HTR-8/SVneo (cell line): ENCODE measurements at regions not wholly inside any gene's neighbourhood (a gene's known extent, or its start where the extent isn't known, plus 50 kb on each side); places are given as distances from the start of the nearest gene placed in this dataset.

Experiments
- DNase-seq: peaks from one replicate; pipeline ENCODE4 v3.0.0; 2011; ENCODE audit warnings: low spot score, mixed read lengths; ENCODE audit not compliant: insufficient read length
- FAIRE-seq: peaks from 2 replicates; lab custom pipeline; 2011; peaks lifted over from hg19 to GRCh38; lab: Jason Lieb, UNC

DNA sequence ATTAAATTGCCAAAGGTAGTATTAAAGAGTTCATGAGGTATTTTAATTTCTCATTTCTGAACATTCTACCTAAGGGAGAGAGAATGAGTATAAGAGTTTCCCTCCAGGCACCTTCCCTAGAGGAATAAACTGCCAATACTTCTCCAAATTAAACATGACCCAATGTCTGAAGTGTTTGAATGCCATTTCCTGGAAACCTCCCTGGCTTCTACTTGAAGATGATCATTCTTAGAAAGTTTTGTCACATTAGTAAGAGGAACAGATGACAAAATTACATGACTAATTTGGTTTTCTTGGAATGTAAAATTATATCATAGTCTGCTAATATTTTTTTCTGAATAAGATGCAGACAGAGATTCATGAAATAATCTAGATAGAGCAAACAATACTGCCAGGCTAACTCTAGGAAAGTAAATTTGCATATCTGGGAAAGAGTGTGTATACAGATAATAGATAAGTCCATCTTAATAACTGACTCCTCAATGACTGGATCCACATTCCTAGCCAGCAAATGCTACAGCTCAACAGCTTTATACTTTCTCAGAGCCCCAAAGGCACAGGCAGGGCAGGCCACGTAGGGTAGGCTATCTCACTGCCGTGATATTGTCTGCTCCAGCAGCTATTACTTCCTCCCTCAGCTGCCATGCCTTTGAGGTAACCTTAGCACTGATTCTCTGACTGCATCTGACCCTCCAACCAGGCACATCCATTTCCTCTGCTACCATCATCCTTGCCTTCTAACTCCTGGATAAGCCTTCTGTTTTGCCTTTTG lies 630.8 kb upstream of the PIK3C3 start:
- FAIRE-seq, result no peak
- DNase-seq, result no peak

DNA sequence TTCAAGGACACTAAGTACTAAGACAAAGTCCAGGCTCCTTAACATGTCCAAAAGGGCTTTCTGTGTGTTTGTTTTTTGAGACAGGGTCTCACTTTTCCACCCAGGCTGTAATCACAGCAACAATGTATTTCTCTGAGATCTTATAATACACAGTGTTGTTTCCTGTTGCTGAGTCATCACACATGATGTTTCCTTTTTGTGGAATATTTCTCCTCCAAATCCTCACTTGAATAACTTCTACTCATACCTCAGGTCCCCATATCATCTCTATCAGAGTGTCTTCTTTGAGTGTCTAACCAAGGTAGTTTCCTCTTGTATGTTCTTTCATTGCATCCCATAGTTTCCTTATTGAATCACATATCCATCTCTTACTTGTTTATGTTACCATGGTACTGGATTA lies 632.0 kb upstream of the PIK3C3 start:
- no peak for FAIRE-seq

GRCh38 chr18:41320100-41320499 lies 634.9 kb upstream of the PIK3C3 start:
- DNase-seq (no peak), FAIRE-seq (no peak)

More for the DNA sequence above, 632.0 kb upstream of the PIK3C3 start:
- no peak for DNase-seq

DNA sequence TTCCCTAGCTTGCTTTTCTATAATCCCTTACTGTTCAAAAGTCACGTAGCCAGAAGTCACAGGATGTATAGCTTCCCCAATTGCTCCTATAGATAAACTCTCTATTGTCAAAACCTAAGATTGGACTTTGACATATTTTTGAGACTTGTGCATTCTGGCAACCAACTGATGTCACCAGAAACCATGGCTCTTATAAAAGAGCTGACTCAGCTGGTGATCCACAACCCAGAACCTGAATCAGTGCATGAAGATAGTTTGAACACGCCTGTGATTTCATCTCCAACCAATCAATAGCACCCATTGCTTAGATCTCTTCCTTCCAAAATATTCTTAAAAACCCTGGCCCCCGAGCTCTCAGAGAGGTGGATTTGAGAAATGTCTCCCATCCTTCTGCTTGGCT lies 639.9 kb upstream of the PIK3C3 start:
- no peak for FAIRE-seq
- DNase-seq, result no peak

DNA sequence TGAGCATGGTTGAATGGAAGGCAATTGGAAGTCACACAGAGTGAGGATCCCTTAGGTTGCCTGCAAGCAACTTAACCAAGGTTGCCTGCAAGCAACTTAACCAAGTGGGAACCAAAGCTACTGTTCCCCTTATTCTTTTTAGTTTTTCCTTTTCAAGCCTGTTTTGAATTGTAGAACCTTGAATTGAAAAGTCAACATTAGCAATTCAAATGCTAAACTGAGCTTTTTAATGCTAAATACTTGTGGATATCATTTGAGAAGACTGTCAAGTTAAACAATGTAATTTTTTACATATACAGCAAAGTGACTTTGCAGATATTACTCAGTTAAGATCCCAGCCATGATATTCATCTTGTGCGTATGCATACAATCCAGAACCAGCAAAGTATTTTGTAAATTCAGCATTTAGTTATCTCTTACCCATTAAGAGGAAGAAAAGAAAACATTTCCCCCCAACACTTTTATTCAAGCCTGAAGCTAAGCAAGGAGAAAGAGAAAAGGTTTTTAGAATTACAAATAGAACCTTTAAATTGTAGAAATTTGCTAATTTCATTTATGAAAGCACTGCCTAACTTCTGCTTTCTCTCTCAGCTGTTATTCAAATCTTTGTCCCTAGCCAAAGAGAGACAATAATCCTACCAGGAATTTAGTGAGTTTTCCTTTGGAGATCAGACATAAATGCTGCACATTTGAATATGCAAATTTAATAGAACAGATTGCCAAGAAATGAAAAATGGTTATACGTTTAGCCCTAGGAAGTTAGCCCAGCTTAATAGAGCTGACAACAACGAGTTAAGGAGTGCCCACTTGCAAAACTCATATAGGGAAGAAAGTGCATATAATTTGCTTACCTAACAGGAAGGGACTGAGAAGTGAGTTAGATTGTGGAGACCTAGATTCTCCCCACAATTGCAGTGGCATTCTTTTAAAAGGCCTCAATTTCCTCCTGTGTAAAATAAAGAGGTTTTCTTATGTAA lies 643.2 kb upstream of the PIK3C3 start:
- FAIRE-seq, result no peak
- DNase-seq, result no peak

DNA sequence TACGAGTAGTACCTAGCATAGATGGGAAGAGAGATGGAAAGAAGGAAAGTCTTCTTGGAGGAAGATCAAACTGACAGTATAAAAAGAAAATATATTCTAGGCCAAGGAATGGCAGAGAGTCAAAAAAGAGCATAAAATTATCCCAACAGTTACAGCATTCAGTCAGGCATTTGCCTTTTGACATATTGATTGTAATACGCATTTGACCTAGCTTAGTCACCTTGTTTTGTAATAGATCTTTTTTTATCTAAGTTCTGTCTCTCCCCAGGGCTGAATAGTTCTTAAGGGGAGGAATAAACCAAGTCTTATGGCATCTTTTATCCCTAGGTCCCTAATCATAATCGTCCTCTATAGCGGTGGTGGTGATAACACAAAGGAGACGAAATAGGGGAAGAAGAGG lies 657.3 kb upstream of the PIK3C3 start:
- no peak for FAIRE-seq
- DNase-seq, result no peak

DNA sequence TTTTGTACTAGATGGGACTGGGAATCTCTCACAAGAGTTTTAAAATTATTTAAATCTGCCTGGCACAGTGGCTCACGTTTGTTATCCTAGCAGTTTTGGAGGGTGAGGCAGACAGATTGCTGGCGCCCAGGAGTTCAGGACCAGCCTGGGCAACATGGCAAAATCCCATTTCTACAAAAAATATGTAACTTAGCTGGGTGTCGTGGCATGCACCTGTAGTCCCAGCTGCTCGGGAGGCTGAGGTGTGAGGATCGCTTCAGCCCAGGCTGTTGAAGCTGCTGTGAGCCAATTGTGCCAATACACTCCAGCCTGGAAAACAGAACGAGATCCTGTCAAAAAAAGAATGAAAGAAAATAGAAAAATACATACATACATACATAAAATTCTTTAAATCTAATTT lies 685.7 kb upstream of the PIK3C3 start:
- no peak for DNase-seq
- FAIRE-seq, result no peak

DNA sequence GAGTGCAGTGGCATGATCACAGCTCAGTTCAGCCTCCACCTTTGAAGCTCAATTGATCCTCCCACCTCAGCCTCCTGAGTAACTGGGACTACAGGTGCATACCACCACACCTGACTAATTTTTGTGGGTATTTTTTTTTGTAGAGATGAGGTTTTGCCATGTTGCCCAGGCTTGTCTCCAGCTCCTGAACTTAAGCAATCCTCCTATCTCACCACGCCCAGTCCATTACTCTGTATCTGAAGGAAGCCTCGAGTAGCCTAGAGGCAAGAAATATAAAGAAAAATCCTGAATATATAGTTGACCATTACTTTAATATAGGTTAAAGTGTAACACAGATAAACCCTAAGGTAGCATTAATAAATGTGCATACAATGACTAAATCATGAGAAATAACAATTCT lies 686.8 kb upstream of the PIK3C3 start:
- DNase-seq (no peak), FAIRE-seq (no peak)

DNA sequence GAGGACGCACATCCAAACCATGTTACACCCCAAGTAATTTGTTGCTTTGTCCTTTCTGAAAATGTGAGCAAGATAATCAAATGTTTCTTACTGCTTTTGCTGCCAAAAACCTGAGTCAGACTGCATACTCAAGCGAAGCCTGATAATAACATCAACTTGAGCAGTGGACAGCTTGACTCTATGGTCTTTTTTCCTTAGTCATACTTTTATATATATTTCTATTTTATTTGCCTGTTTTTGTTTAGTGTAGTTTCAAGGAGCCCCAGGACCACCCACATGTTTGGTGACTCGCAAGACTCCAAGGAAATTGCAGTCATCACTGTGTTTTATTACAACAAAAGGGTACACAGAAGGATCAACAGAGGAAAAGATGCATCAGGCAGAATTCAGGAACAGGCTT lies 688.4 kb upstream of the PIK3C3 start:
- DNase-seq (no peak), FAIRE-seq (no peak)

DNA sequence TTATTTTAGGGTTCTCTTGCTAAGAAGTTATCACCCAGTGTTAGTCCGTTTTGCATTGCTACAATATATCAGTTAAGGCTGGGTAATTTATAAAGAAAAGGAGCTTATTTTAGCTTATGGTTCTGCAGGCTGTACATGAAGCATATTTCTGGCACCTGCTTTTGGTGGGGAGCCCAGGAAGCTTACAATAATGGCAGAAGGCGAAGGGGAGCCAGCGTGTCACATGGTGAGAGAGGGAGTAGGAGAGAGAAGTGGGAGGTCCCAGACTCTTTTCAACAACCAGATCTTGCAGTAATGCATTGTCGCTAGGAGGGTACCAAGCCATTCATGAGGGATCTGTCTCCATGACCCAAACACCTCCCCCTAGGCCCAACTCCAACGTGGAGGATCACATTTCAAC lies 688.8 kb upstream of the PIK3C3 start:
- DNase-seq (no peak), FAIRE-seq (no peak)

GRCh38 chr18:41265047-41265446 lies 690.0 kb upstream of the PIK3C3 start:
- no peak for FAIRE-seq
- no peak for DNase-seq

GRCh38 chr18:41263956-41264355 lies 691.1 kb upstream of the PIK3C3 start:
- FAIRE-seq (no peak), DNase-seq (no peak)

- no peak for FAIRE-seq
- DNase-seq, result no peak
These were observed 692.3 kb upstream of the PIK3C3 start for GRCh38 chr18:41262688-41263087.

- FAIRE-seq (no peak), DNase-seq (no peak)
These were observed 710.4 kb upstream of the PIK3C3 start for GRCh38 chr18:41244591-41245037.

GRCh38 chr18:41237317-41237716 lies 717.7 kb upstream of the PIK3C3 start:
- DNase-seq (no peak), FAIRE-seq (no peak)

DNA sequence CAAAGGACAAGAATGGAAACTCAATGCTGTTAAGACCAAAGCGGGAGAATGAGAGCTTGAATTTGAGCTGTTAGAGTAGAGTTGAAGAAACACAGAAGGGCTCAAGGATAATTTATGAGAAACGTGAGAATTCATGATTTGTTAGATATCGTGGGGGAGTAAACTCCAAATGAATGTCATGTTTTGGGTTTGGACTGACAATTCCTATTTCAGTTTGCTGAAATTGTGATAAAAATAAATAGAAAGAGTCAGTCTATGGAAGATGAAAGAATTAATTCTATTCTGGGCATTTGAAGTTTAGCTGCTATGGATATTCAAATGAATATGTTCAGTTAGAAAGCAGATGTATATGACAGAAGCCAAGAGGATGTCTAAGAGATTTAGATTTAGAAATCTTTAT lies 723.4 kb upstream of the PIK3C3 start:
- FAIRE-seq (no peak), DNase-seq (no peak)

DNA sequence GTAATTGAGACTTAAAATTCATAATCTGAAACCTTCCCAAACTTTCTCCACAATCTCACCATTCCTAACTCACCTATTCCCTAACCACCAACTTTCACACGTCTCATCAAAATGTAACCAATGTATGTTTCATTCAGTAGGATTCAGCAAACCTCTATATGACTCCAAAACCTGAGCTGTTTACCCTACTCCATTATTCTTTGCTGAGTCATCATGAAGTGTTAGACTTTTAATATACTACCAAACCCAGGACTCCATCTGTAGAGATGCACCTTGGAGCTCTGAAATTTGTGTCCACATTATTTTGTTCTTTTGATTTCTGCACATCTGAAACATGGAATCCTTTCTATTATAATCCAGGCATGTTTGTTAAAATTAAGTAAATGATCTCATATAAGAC lies 727.0 kb upstream of the PIK3C3 start:
- FAIRE-seq (no peak), DNase-seq (no peak)

DNA sequence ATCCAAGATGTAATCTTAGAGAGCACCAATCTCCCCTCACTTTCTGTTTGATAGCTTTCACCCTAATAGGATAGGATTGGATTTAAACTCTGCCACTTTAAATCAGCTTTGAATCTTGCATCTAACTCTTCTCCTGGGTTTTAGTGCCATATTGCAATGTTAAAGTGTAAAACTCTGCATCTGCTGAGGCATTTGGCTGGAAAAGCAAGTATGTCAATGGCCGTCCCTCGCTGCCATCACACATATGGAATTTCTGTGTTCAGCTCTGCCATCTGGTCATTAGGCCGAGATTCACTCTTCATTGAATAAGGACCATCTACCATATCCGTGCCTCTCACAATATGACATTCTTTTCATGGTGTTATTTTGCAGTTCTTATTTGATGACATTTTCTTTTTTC lies 728.1 kb upstream of the PIK3C3 start:
- FAIRE-seq (no peak), DNase-seq (no peak)

GRCh38 chr18:41226186-41226585 lies 728.8 kb upstream of the PIK3C3 start:
- DNase-seq, result no peak
- FAIRE-seq, result no peak

GRCh38 chr18:41216341-41217003 lies 738.6 kb upstream of the PIK3C3 start:
- no peak for DNase-seq
- no peak for FAIRE-seq

DNA sequence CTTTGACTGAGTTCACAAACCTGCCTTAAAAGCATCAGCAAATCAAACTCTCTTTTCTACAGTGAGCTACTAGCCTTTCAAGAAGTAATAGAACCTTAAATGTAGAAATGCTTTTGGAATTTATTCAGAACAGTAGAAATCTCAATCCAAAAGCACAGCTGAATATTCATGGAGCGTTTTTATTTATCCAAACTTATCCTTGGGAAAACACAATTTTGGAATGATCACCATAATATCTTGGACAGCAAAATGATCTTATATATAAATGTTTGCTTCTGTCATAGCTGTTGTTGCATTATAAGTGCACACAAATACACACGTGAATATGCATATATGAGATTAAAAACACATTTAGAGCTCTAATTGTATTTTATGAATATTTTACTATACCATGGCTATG lies 747.3 kb upstream of the PIK3C3 start:
- FAIRE-seq (no peak), DNase-seq (no peak)
